SK-MEL-5 (cell line): ENCODE measurements at regions not wholly inside any gene's neighbourhood (a gene's known extent, or its start where the extent isn't known, plus 50 kb on each side); places are given as distances from the start of the nearest gene placed in this dataset.
"Not testable (repeated sequence)": the region's sequence is repeated elsewhere in the genome, so short reads cannot be mapped to it uniquely, and the experiment has no call there.

Source experiments
- DNase-seq: peaks from one replicate; pipeline ENCODE4 v3.0.0-alpha.2; 2016; ENCODE audit warnings: low read depth, low spot score
- in situ Hi-C: cut with HindIII; loops from 2 replicates; pipeline ENCODE4 v1.10.0; 2016; ENCODE audit warnings: low sequenced_read_pairs, high pct_unique_total_duplicates, low pct_unique_long_range_greater_than_20kb

DNA sequence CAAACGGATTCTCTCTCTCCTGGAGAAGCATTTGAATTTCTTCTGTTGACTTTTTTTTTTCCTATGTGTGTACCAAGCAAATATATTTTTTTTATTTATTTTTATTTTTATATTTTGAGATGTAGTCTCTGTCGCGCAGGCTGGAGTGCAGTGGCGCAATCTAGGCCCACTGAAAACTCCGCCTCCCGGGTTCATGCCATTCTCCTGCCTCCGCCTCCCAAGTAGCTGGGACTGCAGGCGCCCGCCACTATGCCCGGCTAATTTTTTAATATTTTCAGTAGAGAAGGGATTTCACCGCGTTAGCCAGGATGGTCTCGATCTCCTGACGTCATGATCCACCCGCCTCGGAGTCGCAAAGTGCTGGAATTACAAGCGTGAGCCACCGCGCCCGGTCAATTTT is 549.5 kb upstream of the GNPDA2 start:
- no peak for DNase-seq
- in situ Hi-C loops, result no loop called here

DNA sequence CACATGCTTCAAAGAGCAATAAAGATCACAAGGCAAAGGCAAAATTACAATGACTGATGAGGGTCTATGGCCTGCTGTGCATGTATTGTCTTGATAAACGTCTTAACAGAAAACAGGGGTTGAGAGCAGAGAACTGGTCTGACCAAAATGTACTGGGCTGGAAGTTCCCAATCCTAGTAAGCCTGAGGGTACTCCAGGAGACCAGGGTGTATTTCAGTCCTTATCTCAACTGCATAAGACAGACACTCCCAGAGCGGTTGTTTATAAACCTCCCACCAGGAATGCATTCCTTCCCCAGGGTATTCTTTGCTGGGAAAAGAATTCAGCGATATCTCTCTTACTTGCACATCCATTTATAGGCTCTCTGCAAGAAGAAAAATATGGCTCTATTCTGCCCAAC is 521.8 kb upstream of the GNPDA2 start:
- DNase-seq, in situ Hi-C loops: not testable (repeated sequence)

DNA sequence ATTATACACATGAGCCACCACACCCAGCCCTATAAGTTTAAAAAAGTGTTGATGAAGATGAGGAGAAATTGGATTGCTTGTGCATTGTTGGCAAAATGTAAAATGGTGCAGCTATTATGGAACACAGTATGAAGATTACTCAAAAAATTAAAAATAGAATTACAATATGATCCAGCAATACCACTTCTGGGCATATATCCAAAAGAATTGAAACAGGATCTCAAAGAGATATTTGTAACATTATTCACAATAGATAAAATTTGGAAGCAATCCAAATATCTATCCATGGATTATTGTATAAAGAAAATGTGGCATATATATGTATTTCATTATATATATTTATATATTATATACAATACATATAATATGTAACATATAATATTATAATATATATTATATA is 515.6 kb upstream of the GNPDA2 start:
- in situ Hi-C loops, result no loop called here
- no peak for DNase-seq

DNA sequence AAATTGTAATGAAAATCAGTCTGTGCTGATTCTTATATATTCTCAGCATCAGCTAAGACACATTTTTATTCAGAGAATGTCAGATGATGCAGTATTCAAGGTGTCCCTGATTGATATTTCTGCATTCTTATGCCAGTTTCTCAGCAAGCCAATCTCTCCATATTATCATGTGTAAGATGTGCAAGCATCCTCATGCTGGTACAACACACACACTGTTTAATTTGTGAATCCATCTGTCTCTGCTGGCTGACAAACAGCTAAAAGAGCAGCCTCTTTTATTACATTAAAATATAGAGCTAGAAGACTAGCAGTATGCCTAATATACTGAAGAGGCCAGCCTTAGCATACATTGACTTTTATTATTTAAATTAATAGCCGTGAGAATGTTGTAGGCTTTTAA is 502.9 kb upstream of the GNPDA2 start:
- DNase-seq, result no peak
- in situ Hi-C loops, result no loop called here

DNA sequence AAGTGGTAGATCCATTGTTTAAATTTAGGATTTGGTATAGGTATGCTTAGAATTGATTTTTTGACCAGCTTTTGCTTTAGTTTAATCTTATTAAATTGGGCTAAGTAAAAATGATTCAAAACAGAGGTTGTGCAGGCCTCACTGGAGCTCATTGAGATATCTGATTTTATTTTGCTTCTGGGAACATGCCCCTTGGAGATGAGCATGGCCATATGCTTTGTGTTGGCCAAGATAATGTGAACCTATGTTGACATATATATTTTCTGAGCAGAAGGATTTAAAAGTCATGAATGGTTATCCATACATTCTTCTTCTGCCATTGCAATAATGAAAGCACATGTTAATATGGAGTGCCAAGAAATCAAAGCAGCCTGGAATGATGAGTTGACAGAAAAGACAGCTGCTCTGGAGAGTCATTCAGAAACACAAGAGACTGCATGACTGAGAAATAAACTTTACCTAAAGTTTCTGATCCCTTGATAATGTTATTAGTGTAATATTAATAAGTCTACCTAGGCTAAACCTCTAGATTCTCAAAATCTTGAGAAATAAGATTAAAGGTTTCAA is 489.7 kb upstream of the GNPDA2 start:
- no peak for DNase-seq
- in situ Hi-C loops, result no loop called here

DNA sequence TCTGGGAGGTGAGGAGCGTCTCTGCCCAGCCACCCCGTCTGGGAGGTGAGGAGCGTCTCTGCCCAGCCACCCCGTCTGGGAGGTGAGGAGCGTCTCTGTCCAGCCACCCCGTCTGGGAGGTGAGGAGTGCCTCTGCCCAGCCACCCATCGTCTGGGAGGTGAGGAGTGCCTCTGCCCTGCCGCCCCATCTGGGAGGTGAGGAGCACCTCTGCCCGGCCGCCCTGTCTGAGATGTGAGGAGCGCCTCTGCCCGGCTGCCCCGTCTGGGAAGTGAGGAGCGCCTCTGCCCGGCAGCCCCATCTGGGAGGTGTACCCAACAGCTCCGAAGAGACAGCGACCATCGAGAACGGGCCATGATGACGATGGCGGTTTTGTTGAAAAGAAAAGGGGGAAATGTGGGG is 482.1 kb upstream of the GNPDA2 start:
- DNase-seq, in situ Hi-C loops: not testable (repeated sequence)

DNA sequence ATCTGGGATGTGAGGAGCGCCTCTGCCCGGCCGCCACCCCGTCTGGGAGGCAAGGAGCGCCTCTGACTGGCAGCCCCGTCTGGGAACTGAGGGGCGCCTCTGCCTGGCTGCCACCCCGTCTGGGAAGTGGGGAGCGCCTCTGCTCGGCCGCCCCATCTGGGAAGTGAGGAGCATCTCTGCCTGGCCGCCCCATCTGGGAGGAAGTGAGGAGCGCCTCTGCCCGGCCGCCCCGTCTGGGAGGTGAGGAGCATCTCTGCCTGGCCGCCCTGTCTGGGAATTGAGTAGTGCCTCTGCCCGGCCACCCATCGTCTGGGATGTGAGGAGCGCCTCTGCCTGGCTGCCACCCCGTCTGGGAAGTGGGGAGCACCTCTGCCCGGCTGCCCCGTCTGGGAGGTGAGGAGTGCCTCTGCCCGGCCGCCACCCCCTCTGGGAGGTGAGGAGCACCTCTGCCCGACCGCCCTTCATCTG is 481.5 kb upstream of the GNPDA2 start:
- DNase-seq, in situ Hi-C loops: not testable (repeated sequence)

DNA sequence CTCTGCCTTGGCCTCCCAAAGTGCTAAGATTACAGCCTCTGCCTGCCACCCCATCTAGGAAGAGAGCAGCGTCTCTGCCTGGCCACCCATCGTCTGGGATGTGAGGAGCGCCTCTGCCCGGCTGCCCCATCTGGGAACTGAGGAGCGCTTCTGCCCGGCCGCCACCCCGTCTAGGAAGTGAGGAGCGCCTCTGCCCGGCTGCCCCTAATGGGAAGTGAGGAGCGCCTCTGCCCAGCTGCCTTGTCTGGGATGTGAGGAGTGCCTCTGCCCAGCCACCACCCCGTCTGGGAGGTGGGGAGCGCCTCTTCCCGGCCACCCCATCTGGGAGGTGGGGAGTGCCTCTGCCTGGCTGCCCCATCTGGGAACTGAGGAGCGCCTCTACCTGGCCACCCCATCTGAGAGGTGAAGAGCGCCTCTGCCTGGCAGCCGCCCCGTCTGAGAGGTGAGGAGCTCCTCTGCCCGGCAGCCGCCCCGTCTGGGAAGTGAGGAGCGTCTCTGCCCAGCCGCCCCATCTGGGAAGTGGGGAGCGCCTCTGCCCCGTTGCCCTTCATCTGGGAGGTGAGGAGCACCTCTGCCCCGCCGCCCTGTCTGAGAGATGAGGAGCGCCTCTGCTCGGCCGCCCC is 481.0 kb upstream of the GNPDA2 start:
- in situ Hi-C loops, DNase-seq: not testable (repeated sequence)

DNA sequence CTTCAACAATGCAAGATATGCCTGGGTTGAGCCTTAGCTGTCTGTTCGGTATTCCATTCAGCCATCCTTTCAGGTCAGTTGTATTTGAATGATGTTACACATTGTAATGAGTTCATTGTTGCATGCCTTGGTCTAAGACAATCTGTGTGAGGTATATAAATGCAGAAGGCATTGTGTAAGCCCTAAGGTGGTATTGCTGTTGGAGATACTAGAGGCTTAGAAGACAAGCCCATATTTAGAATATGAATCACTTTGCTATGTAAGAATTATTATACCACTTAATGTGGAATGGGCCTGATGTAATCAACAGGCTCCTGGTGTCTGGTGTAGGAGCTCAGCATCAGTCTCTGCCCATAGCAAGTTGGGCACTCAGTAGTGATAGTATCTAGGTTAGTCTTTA is 473.4 kb upstream of the GNPDA2 start:
- in situ Hi-C loops, result no loop called here
- DNase-seq, result no peak

DNA sequence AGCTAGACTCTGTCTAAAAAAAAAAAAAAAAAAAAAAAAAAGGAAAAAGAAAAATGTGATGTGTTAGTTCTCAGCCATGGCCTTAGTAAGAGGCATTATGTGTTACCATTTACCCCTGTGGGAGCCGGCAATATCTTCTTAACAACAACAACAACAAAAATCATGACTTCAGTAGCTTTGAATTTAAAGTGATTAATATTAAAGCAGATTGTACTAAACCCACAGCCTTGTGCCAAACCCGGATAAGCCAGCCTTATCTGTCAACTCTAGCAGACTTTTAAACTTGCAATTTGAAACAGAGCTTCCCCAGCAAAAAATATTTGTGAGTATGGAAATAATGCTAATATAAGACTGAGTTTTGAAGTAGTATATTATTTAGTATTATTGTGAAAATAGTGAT is 462.1 kb upstream of the GNPDA2 start:
- no peak for DNase-seq
- in situ Hi-C loops, result no loop called here

DNA sequence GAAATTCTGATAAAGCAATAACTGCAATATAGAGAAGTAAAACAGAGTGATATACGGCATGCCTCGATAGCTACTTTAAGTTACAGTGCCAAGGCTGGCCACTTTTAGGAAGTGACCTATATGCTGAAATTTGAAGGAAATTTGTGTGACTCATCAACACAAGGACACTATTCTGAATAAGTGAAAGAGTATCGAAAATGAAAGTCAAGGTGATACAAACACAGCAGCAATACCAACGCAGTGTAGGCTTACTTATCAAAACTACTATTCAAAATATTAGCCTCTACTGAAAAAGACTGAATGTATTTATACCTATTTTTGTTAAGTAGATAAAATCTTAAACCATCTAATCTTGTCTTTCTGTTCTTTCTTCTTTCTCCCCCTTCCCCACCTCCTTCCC is 459.9 kb upstream of the GNPDA2 start:
- no peak for DNase-seq
- in situ Hi-C loops, result no loop called here

DNA sequence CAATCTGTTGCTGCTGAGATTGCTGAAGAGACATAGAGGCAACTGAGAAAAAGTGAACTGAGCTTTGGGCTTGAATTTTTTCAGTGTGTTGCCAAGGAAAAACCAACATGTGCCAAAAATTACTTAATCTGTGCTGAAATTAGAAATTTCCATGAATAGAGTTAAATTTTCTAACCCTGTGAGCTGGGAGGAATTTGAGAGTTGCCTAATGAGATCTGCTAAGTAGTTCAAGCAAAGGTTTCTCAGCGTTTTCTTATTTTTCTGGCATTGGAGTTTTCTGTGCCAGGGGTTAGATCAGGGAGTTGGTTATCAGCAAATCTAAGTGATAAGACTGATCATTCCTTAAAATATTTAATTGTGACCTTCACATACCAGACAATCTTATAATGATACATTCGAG is 457.5 kb upstream of the GNPDA2 start:
- no peak for DNase-seq
- in situ Hi-C loops, result no loop called here

DNA sequence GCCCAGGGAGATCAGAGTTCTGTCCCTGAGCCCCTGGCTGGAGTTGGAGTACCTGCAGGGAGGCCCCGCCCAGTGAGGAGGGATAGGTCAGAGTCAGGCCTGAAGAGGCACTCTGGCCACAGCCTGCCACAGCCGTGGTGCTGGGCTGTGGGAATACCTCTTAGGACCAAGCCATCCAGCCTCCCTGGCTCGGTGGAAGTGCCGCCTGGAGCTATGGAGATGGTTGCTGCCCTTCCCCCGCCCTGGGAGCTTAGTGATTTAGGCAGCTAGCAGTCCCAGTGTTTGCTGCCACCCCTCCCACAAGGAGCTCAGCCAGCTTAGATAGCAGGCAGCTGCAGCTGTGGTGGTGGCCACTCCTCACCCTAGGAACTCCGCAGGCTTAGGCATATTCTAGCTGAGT is 446.3 kb upstream of the GNPDA2 start:
- no peak for DNase-seq
- in situ Hi-C loops, result no loop called here

DNA sequence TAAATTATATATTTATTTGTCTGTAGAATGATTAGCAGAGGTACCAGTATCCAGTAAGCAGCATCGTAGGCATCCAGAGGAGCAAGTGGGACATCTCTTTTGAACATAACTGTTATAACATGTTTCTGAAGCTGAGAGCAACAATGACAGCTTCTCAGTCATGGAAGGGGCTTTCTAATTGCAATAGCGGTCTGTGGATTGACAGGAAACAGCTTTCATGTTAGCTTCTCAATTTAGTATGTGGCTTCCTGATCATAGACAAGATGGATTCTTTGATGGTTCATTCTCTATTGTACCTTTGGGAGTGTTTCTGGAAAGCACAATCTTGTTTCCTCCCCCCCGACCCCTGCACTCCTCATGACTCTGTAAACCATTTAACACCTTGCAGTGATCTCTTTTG is 434.6 kb upstream of the GNPDA2 start:
- in situ Hi-C loops, result no loop called here
- no peak for DNase-seq

DNA sequence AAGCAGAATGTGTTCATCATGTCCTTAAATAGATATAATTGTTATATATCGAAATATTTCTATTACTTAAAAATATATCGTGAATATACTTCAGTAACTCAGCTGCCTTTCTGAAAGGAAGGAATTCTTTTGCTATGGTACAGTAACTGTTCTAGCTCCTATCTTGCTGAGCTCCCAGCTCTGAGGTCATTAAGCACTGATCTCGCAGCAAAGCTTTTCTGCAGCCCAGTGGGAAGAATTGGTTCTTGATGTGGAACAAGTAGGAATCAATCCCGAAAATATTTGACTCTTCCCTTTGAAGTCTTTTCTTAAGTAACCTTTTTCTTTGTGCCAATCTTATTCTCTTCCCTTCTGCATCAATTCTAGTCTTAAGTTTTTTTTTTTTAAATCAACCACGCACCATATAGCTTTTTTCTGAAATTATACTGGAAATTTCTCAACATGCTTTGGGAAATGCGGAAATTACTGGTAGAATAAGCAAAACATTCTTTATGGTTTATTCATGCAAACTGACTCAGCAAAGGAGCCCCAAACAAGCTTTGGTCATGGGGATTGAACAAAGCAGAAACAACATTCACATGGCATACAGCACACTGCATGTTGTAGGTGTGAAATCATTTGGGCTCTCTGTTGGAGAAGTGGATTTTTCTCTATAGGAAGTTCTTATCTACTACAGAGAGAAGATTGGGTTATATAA is 428.9 kb upstream of the GNPDA2 start:
- no peak for DNase-seq
- in situ Hi-C loops, result no loop called here

DNA sequence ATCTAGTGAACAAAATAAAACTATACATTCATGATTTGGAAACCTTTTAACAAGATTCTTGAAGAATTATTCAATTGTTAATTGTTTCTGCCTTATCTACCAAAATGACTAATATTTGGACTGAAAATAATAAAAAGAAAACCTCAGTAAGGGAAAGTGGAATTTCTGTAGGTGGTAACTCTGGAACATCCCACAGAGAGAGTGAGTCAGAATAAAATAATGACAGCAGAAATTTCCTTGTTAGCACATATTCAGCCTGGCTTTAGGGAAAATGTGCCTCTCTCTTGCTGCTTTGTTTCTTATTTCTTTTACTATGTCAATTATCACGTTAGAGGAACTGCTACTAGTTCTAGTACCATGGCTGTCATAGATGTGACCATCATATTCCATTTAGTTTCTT is 421.5 kb upstream of the GNPDA2 start:
- in situ Hi-C loops, result no loop called here
- DNase-seq, result no peak

DNA sequence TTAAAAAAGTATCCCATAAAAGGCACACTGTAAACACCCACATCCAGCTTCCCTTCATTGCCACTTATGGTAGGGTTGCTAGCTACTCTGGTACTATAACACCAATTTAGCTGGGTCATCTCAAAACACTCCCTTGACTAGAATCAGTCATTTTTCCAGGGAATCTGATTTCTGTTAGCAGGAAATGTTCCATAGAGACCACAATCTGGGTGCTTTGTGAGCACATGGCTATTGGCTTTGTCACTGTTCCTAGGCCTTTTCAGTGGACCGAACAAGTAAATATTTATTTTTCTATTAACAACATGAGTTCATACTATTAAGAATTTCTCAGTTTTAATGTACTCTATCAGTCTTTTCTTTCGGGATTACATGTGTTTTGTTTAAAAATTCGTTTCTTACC is 404.7 kb upstream of the GNPDA2 start:
- in situ Hi-C loops, result no loop called here
- DNase-seq, result no peak

DNA sequence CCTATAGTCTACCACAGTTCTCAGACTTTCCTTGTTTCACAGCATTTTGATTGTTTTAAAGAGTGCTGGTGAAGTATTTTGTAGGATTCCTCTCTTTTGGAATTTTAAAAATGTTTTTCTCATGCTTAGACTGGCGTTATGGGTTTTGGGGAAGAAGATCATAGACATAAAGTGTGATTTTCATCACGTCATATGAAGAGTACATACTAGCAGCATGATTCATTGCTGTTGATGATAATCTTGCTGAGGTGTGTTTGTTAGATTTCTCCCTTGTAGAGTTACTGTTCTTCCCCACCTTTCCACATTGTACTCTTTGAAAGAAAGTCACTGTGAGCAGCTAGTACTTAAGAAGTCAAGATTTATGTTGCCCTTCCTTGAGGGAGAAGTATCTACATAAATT is 396.1 kb upstream of the GNPDA2 start:
- in situ Hi-C loops, result no loop called here

DNA sequence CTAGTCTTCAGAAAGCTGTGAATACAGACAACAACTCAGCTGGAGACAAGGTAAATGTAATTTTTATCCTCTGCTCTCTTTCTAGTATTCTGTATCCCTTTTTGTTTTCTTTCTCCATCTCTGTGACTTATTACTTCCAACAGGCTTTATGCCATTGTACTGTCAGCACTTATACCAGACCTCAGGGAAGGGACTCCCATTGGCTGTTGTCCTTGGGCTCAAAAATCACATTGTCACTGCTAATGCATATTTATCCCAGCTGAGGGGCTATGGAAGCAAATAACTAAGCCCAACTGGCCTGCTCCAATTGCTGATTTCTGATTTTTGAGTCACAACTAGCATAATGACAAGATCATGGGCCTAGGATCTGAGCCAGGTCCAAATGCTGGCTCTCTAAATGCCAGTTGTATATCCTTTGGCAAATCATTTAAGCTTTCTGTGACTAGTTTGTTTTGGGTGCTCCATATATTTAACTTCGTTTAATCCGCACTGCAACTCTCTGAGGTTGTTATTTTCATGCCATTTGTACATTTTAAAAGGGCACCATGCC is 395.1 kb upstream of the GNPDA2 start:
- no peak for DNase-seq
- in situ Hi-C loops, result no loop called here

More for the DNA sequence above, 396.1 kb upstream of the GNPDA2 start:
- DNase-seq, result no peak
